Myocyte (in vitro differentiated cells): ENCODE measurements at regions not wholly inside any gene's neighbourhood (a gene's known extent, or its start where the extent isn't known, plus 50 kb on each side); places are given as distances from the start of the nearest gene placed in this dataset.

ENCODE experiments used
- DNase-seq: peaks from one replicate; pipeline ENCODE4 v3.0.0-alpha.2; 2012; ENCODE audit warnings: low read depth

DNA sequence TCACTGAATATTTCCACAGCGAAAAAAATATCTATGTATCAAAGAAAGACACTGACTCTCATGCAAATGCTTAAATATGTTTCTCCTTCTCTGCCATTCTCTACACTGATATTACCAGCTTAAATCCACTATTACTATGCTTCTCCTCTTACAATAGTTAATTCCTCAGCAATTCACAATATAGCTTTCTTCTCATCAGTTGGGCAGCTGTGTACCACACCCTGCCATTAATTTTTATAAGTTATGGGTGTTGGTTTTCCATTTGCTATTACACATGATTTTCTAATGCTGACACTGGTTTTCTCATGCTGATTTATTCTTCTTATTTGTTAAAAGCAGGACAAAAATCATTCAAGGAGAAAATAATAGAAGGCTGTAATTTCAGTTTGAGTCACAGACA, 251.8 kb downstream of the TBX15 start:
- no peak for DNase-seq

DNA sequence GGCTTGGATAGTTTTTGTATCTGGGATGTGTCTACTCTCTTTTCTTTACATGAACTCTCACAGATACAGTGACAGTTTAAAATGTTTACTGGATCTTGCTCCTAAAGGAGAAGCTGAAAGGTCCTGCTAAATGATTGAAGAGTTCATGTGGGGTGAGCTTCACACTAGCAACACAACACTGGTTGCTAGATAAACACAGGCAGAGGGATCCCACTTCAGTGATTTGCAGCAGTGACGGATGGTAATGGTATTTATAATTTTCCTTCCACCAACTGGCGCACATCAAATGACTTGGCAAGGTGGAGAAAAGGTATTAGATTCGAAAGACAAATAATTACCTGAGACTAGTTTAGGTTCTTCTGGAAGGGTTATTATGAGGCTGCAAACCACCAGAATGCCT, 270.2 kb downstream of the TBX15 start:
- DNase-seq, result peak; percentile 6

DNA sequence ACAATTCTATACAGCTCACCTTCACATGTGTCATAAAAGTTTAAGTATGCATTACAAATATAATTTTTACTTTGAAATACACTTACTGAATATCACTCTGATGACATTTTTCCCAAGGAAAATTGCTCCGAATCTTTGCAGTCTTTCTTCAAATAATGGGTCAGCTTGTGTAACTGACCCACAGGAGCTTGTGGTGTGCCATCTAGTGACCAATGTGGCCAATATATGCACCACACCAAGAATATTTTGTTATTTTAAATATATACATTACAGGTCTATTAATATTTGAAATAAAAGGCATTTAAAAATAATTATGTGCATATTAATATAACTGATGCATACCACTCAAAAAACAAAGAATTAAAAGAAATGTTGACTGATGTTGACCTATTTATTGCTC, 271.4 kb downstream of the TBX15 start:
- DNase-seq, result no peak

DNA sequence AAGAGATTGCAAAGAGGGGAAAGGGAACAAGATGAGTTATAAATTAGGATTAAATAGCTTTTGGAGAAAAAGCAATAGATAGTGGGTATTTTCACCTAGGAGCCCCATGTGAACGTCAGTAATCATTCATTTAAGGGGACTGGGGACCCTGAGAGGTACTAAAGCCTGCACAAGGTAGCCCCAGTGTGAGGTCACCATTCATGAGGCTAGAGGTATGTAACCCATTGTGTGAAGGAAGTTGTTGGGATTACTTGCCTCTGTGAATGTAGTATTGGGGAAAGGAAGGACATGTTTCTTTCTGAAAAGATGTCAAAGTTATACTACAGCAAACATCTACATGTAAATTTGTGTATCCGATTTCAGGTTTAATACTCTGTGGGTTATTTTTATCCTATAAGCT, 276.8 kb downstream of the TBX15 start:
- no peak for DNase-seq

DNA sequence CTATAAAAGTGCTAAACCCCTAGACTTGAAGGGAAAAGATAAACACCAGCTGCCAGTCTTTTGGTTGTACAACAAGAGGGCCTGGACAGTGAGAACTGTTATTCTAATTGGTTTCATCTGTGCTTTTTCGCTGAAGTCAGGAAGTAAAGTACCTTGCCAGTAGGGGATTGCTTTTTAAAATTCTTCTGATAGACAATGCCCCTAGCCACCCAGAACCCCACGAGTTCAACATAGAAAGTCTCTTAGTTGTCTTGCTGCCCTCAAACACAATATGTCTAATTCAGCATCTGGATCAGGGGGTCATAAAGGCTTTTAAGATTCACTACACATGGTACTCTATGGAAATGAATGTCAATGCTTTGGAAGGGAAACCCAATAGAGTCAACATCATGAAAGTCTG, 289.2 kb downstream of the TBX15 start:
- DNase-seq, result no peak

DNA sequence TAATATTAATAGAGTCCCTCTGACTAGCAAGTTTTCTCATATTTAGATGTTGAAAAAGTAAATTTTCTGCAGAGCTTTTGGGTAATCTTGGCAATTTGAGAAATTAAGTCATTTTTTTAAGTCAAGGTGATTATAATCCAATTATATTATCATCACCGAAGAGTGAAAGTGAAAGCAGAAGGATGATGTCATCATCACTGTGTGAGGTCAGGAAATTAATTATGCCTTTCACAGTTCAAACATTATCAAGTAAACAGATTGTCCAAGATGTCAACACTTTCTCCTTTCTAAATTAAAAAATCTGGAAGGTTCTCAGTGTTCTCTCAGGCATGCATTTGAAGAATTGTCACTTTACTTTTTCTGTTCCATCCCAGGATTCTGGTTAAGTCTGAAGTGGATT, 296.0 kb downstream of the TBX15 start:
- DNase-seq, result peak; percentile 1

DNA sequence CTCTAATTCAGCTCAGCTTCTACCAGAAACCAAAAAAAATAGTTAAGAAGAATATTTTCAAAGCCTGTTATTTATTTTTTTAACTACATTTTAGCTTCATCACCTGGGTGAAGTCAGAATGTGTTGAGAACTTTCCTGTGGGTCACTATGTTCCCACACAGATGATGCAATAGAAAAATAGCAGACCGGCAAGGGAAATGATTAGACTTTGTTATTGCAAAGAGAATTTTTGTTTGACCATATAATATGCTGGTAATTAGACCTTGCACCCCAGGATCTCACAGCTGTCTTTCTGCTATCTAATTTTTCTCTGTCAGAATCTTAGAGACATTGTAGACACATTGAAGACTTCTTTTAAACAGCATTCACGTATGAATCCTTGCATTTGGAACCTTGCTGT, 299.3 kb downstream of the TBX15 start:
- DNase-seq, result no peak

DNA sequence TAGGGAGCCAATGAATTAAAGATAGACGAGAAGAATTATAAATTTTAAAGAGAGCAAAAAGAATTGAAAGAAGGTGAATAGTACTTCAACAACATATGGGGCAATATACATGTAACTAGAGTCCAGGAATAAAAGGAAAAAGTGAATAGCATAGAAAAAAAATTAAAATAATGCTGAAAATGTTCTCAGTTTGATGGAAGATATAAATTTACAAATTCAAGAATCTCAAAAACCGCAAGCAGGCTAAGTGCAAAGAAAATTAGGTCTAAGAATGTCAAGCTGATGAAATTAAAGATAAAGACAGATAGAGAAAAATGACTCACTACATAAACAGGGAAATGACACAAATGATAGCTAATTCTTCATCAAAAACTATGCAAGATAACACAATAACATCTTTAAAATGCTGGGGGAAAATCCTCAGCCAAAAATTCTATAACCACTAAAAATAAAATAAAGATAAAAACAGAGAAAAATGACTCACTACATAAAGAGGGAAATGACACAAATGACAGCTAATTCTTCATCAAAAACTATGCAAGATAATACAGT, 326.3 kb downstream of the TBX15 start:
- no peak for DNase-seq

DNA sequence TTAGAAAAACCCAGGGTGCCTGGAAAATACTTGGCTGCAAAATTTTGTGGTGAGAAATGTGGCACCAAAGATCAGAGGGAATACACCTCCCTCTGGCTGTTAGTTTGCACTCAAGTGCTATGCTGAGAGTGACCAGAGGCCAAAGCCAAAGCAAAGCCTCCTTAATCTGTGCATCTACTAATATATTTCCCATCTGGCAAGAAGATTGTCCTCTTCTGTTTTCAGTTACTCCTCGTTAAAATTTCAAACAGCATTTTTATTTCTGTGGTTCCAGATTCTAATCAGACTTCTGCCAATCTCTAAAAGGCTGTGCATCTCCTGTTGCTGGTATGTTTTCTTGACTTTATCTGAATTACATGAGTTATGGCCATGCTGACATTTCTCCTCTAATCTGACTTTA, 327.4 kb downstream of the TBX15 start:
- no peak for DNase-seq

DNA sequence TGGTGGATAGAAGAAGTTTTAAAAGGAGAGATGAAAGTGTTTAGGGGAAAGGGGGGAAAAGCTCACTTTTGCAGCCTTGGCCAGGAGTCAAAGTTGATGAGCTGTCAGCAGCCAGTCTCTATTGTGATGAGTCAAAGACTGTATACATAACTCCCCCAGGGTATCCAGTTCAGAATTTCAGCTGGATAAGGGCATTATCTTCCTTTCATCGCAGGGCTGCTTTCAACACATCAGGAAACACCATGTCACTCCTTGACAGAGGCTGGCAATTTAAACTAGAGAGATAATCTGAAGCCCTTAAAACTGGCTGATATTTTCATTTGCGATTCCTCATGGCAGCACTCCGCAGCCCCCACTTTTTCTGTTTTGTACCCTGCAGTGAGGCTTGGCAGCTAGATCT, 328.5 kb downstream of the TBX15 start:
- no peak for DNase-seq

DNA sequence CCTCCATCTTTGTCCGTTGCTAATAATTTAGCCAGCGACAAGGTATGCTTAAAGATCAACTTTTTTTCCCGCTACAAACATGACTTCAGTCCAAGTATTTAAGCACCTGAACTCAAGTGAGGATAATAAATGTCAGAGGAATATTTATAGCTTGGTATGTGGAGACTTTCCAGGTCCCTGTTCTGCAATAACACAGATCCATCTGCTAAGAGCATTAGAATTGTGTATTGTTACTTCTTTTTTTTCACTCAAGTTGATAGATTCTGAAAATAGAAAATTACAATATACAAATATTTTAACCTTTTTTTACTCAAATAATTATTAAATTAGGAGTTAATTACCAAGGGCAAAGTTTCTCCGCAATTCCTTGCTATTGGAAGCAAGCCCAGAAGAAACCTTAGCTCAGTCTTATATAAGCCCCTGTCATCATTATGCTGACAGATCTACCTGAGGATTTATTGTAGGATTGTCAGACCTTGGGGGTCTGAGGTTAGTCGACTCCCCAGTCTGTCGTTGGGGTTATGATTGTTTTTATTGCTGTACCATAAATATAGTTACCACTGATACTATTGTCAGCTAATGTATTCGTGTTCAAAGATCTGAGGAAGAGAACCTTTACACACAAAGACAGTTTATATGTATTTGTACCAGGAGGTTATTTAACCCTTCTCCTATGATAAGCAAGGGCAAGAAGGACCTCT, 337.9 kb downstream of the TBX15 start:
- DNase-seq, result no peak

DNA sequence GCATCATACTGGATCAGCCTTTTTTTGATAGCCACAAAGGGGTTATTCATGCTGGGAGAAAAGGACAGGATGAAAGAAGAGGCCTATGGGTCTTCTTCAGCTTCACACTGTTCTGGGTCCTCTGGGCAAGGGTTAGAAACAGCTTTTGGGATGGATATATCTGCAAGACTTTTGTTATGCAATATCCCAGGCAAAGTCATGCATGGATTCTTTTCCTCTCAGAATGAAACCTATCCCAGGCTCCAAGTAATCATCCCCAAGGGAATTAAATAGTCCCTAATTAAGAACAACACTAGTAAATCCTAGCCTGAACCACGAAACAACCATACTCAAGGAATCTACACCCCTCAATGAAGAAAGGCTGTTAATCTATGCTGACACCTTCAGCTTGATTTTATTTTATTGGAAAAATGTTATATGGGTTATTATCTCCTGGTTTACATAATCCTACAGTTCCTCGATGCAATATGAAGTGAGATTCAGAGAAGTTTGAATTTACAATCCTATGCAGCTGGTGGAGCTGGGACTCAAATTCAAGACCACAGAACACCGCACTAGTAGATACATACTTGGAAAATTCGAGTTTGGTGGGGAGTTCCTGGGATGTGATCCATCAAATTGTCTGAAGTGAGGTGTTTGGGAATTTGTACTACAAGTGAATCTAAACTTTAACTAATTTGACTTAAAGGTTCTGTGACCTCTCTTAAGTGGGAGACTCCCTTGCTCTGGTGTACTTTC, 338.6 kb downstream of the TBX15 start:
- no peak for DNase-seq

DNA sequence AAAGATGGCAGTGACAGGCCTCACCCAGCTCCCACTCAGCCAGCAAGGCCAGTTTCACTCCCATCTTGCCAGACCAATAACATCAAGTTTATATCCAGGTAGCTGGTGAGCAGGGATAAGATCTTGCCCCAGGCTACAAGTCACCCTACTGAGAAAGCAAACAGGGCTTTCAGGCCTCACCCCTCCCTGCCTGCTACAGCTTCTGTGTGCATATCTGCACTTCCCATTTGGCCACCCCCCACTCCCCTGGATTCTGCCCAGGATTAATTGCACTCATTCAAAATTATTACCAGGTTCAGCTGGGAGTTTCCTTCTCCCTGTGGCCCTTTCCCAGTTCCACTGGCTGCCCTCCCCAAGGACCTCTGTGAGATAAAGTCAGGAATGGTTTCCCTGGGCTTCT, 352.1 kb downstream of the TBX15 start:
- no peak for DNase-seq

DNA sequence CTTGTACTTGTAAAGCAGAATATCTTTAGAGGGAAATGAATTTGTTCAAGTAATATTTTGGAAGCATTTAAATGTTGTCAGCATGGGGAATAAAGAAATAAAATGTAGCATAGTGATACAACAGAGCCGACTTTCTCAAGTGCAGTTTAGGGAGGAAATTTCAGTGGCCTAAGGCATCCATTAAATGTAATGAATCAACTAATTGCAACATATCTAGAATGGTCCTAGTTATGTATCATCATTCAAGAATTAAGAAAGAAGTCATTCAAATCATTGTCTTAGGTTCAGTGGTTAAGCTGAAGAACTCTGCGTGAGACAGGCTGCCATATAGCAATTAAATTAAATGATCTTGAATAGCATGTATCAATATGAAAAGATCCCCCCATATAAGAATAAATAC, 360.7 kb downstream of the TBX15 start:
- DNase-seq, result no peak

DNA sequence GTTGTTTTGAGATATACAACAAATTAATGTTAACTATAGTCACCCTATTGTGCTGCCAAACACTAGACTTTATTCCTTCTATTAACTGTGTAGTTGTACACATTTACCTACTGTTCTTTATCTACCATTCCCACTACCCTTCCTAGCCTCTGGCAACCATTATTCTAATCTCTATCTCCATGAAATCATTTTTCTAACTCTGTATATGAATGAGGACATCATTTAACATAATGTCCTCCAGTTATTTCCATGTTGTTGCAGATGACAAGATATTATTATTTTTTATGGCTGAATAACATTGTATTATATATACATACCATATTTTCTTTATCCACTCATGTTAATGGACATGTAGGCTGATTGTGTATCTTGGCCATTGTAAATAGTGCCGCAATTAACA, 366.3 kb downstream of the TBX15 start:
- DNase-seq, result no peak

DNA sequence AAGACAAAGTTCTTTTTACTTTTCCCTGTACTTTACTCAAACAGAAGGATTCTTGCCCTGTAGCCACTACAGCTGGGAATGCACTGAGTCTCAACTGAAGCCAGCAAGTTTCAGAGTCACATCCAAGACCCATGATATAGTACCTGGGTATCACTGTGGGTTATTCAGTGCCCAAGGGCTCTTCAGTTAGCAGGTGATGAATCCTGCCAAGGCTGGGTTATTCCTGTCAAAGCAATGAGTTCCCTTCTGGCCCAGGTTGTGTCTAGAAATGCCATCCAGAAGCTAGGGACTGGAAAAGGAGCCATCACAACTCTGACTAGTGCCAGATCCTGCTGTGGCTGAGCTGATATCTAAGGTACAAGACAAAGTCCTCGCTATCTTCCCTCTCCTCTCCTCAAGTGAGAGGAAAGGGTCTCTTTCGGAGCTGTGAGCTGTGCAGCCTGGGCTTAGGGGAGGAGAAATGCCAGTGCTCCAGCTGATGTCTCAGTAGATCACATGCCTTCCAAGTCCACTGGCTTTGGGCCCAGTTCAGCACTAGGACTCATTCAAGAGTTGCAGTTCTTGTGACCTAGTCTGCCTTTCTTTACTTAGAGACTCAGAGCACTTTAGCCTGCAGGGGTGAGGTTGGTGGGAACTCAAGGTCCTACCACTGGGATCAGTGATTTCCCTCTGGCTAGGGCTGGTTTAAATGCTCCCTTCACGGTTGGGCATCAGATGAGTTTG, 369.4 kb downstream of the TBX15 start:
- DNase-seq, result no peak

DNA sequence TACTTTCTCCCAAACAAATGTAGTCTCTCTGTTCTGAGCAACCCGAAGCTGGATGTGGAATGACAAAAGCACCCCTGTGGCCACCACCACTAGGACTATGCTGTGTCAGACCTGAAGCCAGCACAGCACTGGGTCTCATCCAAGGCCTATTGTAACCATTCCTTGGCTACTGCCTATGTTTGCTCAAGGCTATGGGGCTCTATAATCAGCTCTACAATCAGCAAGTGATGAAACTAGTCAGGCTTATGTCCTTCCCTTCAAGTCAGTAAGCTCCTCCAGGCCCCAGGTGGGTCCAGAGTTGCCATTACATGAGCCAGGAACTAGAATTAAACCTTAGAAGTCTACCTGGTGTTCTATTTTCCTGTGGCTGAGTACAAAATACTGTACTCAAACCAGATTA, 370.2 kb downstream of the TBX15 start:
- no peak for DNase-seq

DNA sequence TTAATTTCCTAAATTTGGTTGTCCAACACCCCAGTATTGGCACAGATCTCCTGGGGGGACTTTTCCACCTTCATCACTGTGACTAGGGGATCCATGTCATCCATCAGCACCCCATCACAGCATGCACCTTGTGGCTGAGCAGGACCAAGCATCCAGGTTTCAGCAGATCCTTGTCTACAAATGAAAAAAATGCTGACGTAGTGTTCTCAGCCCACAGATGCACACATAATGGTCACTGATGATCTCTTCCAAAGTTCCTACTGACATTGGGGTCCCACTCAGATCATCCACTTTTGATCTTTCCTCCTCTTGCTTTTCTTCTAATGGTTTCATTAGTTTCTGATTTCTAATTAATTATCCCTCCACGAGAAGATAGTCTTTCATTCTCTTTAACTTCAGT, 373.1 kb downstream of the TBX15 start:
- DNase-seq, result no peak

DNA sequence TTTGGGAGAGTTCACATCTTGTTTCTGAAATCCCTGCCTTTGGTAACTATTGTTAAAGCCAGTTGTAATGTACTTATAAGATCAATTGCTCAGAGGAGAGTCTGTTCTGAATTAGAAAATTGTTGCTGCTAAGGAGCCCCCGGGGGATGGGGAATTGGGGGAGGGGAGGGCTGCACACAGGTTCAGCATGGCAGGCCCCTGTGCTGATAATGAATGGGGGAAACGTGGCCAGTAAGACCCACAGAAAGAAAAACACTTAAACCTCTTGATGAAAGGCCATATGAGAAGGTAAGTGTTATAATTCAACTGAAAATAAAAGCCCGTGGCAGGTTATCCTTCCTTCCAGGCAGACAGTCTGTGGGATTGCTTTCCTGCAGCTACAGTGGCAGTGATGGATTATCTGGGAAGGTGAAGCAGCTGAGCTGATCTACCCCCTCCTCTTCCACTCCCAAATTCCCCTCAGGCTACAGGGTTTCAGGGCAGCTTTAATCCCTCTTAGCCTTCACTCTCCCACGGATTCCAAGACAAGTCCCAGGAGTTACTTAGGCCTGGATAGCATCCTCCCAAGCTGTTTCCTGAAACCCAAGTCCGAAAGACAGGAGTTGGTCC, 398.8 kb downstream of the TBX15 start:
- DNase-seq, result no peak

DNA sequence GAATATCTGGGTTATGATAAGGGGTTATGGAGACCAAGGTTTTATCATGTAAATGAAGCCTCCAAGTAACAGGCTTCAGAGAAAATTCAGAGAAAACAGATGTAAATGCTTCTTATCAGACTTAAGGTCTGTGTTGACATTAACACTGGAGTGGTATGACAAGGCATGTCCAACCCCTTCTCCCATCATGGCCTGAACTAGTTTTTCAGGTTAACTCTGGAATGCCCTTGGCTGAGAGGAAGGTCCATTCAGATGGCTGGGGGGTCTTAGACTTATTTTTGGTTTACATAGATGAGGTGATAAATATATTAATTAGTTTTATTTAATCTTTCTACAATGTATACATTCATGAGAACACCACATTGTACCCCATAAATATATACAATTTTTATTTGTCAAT, 399.6 kb downstream of the TBX15 start:
- no peak for DNase-seq

DNA sequence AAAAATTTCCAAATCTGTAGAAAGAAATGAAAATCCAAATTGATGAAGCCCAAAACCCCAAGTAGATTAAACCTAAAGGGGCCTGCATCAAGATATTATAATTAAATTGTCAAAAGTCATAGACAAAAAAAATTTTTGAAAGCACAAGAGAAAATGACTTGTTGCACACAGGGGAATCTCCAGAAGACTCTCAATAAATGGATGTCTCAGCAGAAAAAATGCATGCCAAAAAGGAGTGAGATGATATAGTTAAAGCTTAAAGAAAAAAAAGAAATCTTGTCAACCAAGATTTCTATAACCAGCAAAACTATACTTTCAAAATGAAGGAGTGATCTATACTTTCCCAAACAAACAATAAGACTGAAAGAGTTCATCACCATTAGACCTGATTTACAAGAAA, 393.2 kb upstream of the SPAG17 start:
- no peak for DNase-seq

DNA sequence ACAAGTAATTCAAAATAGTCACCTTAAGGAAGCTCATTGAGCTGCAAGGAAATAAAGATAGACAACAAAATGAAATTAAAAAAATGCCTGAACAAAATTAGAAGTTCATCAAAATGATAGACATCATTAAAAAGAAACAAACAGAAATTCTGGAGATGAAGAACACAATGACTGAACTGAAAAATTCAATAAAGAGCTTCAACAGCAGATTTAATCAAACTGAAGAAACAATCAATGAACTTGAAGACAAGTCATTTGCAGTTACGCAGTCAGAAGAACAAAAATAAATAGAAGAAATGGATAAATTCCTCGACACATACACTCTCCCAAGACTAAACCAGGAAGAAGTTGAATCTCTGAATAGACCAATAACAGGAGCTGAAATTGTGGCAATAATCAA, 390.0 kb upstream of the SPAG17 start:
- no peak for DNase-seq
